ENCODE measurements at regions not wholly inside any gene's neighbourhood (a gene's known extent, or its start where the extent isn't known, plus 50 kb on each side); places are given as distances from the start of the nearest gene placed in this dataset.

GRCh38 chr7:36006636-36007229 lies 146.3 kb upstream of the EEPD1 start:
- TF ChIP-seq ZNF274 (IDR thresholded peaks at IDR 0.05; ENCODE audit: low read depth, low read length): no peak
- no peak overlapping the region for H3K4me3 ChIP-seq (ENCODE audit: low read length)

- no peak overlapping the region for H3K4me3 ChIP-seq (ENCODE audit: low read length)
- no peak for TF ChIP-seq ZNF274 (IDR thresholded peaks at IDR 0.05; ENCODE audit: low read depth, low read length)
Observed at GRCh38 chr7:36010656-36011587, 142.1 kb upstream of the EEPD1 start.

GRCh38 chr7:36011588-36011965 lies 141.5 kb upstream of the EEPD1 start:
- H3K4me3 ChIP-seq (ENCODE audit: low read length): no peak overlapping the region

GRCh38 chr7:36013246-36014014 lies 139.6 kb upstream of the EEPD1 start:
- H3K4me3 ChIP-seq (ENCODE audit: low read length): no peak overlapping the region
- no peak for TF ChIP-seq ZNF274 (IDR thresholded peaks at IDR 0.05; ENCODE audit: low read depth, low read length)

More at GRCh38 chr7:36011588-36011965, 141.5 kb upstream of the EEPD1 start:
- no peak for TF ChIP-seq ZNF274 (IDR thresholded peaks at IDR 0.05; ENCODE audit: low read depth, low read length)

GRCh38 chr7:36014961-36015360 lies 138.1 kb upstream of the EEPD1 start:
- no peak overlapping the region for H3K4me3 ChIP-seq (ENCODE audit: low read length)
- no peak for TF ChIP-seq ZNF274 (IDR thresholded peaks at IDR 0.05; ENCODE audit: low read depth, low read length)

- TF ChIP-seq ZNF274 (IDR thresholded peaks at IDR 0.05; ENCODE audit: low read depth, low read length): no peak
- H3K4me3 ChIP-seq (ENCODE audit: low read length): no peak overlapping the region
Observed at GRCh38 chr7:36015733-36016132, 137.3 kb upstream of the EEPD1 start.

- TF ChIP-seq ZNF274 (IDR thresholded peaks at IDR 0.05; ENCODE audit: low read depth, low read length): no peak
Observed at GRCh38 chr7:36016648-36017047, 136.4 kb upstream of the EEPD1 start.

GRCh38 chr7:36017111-36017510 lies 135.9 kb upstream of the EEPD1 start:
- no peak for TF ChIP-seq ZNF274 (IDR thresholded peaks at IDR 0.05; ENCODE audit: low read depth, low read length)
- no peak overlapping the region for H3K4me3 ChIP-seq (ENCODE audit: low read length)

More at GRCh38 chr7:36016648-36017047, 136.4 kb upstream of the EEPD1 start:
- H3K4me3 ChIP-seq (ENCODE audit: low read length): no peak overlapping the region

GRCh38 chr7:36018816-36019484 lies 134.1 kb upstream of the EEPD1 start:
- no peak for TF ChIP-seq ZNF274 (IDR thresholded peaks at IDR 0.05; ENCODE audit: low read depth, low read length)
- H3K4me3 ChIP-seq (ENCODE audit: low read length): no peak overlapping the region

- TF ChIP-seq ZNF274 (IDR thresholded peaks at IDR 0.05; ENCODE audit: low read depth, low read length): no peak
- H3K4me3 ChIP-seq (ENCODE audit: low read length): no peak overlapping the region
Observed at GRCh38 chr7:36019538-36019937, 133.5 kb upstream of the EEPD1 start.

- no peak overlapping the region for H3K4me3 ChIP-seq (ENCODE audit: low read length)
- no peak for TF ChIP-seq ZNF274 (IDR thresholded peaks at IDR 0.05; ENCODE audit: low read depth, low read length)
Observed at GRCh38 chr7:36019980-36020379, 133.1 kb upstream of the EEPD1 start.

- no peak for TF ChIP-seq ZNF274 (IDR thresholded peaks at IDR 0.05; ENCODE audit: low read depth, low read length)
- H3K4me3 ChIP-seq (ENCODE audit: low read length): no peak overlapping the region
Observed at GRCh38 chr7:36021367-36021766, 131.7 kb upstream of the EEPD1 start.

GRCh38 chr7:36021917-36022550 lies 131.0 kb upstream of the EEPD1 start:
- no peak overlapping the region for H3K4me3 ChIP-seq (ENCODE audit: low read length)
- TF ChIP-seq ZNF274 (IDR thresholded peaks at IDR 0.05; ENCODE audit: low read depth, low read length): no peak
